WTC11 (cell line): ENCODE measurements at regions not wholly inside any gene's neighbourhood (a gene's known extent, or its start where the extent isn't known, plus 50 kb on each side); places are given as distances from the start of the nearest gene placed in this dataset.

ENCODE experiments used
- ATAC-seq: fragments of 200-7000 bp; cut with Tn5 transposase; 2 replicates; pipeline ENCODE4 v1.10.0; 2021; ENCODE audit warnings: mild to moderate bottlenecking, moderate library complexity
- CTCF ChIA-PET: fragments of 300-600 bp; sonication (Branson Sonifier 250); formaldehyde crosslinking; loops from one replicate; lab custom pipeline; 2021; ENCODE audit warnings: antibody characterized with exemption; lab: Charles Lee
- POLR2A ChIA-PET: fragments of 350-600 bp; sonication (Branson Sonifier 250); formaldehyde crosslinking; loops from one replicate; lab custom pipeline; 2021; ENCODE audit warnings: antibody characterized with exemption; lab: Charles Lee
- DNase-seq: peaks from one replicate; pipeline ENCODE4 v3.0.0; 2021; ENCODE audit warnings: low spot score
- H3K27ac Mint-ChIP-seq: 2 replicates; pipeline ENCODE4 v1.8.0; 2021; ENCODE audit warnings: mixed read lengths
- H3K27me3 Mint-ChIP-seq: 2 replicates; pipeline ENCODE4 v1.8.0; 2021; ENCODE audit warnings: low read depth, mild to moderate bottlenecking, moderate library complexity, mixed read lengths
- H3K36me3 Mint-ChIP-seq: 2 replicates; pipeline ENCODE4 v1.8.0; 2021; ENCODE audit warnings: mixed read lengths
- H3K4me1 Mint-ChIP-seq: 2 replicates; pipeline ENCODE4 v1.8.0; 2022; ENCODE audit warnings: mixed read lengths
- H3K4me3 Mint-ChIP-seq: 2 replicates; pipeline ENCODE4 v1.8.0; 2021; ENCODE audit warnings: mild to moderate bottlenecking, moderate library complexity, mixed read lengths
- H3K9me3 Mint-ChIP-seq: 2 replicates; pipeline ENCODE4 v1.8.0; 2021; ENCODE audit warnings: mixed read lengths
- AFF4 ChIP-seq: sonication (generic); formaldehyde crosslinking; IDR thresholded peaks from 2 replicates; pipeline ENCODE4 v1.8.1; 2023; ENCODE audit warnings: mild to moderate bottlenecking, missing genetic modification reagents, borderline replicate concordance
- ATF2 ChIP-seq: sonication (generic); formaldehyde crosslinking; IDR thresholded peaks from 2 replicates; pipeline ENCODE4 v1.8.1; 2022; ENCODE audit warnings: low read depth, missing genetic modification reagents, borderline replicate concordance
- ATF6 ChIP-seq: sonication (generic); formaldehyde crosslinking; IDR thresholded peaks from 2 replicates; pipeline ENCODE4 v1.8.1; 2023; ENCODE audit warnings: mild to moderate bottlenecking, missing genetic modification reagents
- CTCF ChIP-seq: fragments of 200-600 bp; IDR thresholded peaks from 2 replicates; pipeline ENCODE4 v1.8.0; 2022; ENCODE audit warnings: antibody characterized with exemption
- ELF4 ChIP-seq: sonication (generic); formaldehyde crosslinking; IDR thresholded peaks from 2 replicates; pipeline ENCODE4 v1.8.1; 2022; ENCODE audit warnings: low read depth, mild to moderate bottlenecking, moderate library complexity, missing genetic modification reagents
- HMGA2 ChIP-seq: fragments of 250-450 bp; sonication (Bioruptor Pico); IDR thresholded peaks from 2 replicates; pipeline ENCODE4 v1.4.0; 2021; ENCODE audit warnings: mild to moderate bottlenecking, moderate library complexity
- KAT7 ChIP-seq: sonication (generic); formaldehyde crosslinking; IDR thresholded peaks from 2 replicates; pipeline ENCODE4 v1.8.1; 2023; ENCODE audit warnings: missing genetic modification reagents, mild to moderate bottlenecking, borderline replicate concordance
- MLX ChIP-seq: sonication (generic); formaldehyde crosslinking; IDR thresholded peaks from 2 replicates; pipeline ENCODE4 v1.8.1; 2023; ENCODE audit warnings: mild to moderate bottlenecking, missing genetic modification reagents, moderate library complexity
- NR1H2 ChIP-seq: sonication (generic); formaldehyde crosslinking; IDR thresholded peaks from 2 replicates; pipeline ENCODE4 v1.9.0; 2021; ENCODE audit warnings: mild to moderate bottlenecking, moderate library complexity, missing genetic modification reagents
- PREB ChIP-seq: sonication (generic); formaldehyde crosslinking; IDR thresholded peaks from 2 replicates; pipeline ENCODE4 v1.8.1; 2022; ENCODE audit warnings: mild to moderate bottlenecking, missing genetic modification reagents, moderate library complexity, borderline replicate concordance
- RORB ChIP-seq: fragments of 250-450 bp; sonication (Bioruptor Pico); IDR thresholded peaks from 2 replicates; pipeline ENCODE4 v1.9.0; 2021; ENCODE audit warnings: mild to moderate bottlenecking
- STAT6 ChIP-seq: sonication (generic); formaldehyde crosslinking; conservative IDR thresholded peaks from 2 replicates; pipeline ENCODE4 v1.8.1; 2023; ENCODE audit warnings: mild to moderate bottlenecking, low read depth, missing genetic modification reagents, moderate library complexity
- TP53 ChIP-seq: sonication (generic); formaldehyde crosslinking; IDR thresholded peaks from 2 replicates; pipeline ENCODE4 v1.8.1; 2023; ENCODE audit warnings: mild to moderate bottlenecking, missing genetic modification reagents
- ZNF263 ChIP-seq: sonication (generic); formaldehyde crosslinking; IDR thresholded peaks from 2 replicates; pipeline ENCODE4 v1.8.1; 2022; ENCODE audit warnings: low read depth, mild to moderate bottlenecking, moderate library complexity, missing genetic modification reagents

- TF ChIP-seq CTCF (no peak), PREB (CRISPR knock-in tag) (no peak), ZNF263 (CRISPR knock-in tag) (no peak), STAT6 (no peak)
These were observed 120.7 kb upstream of the MED13L start (continued) for GRCh38 chr12:116398193-116398592.

- Mint-ChIP-seq H3K27ac (no peak overlapping the region), H3K36me3 (0 out of 2 replicates have a peak, but pooled peaks cover 2% of the 10 kb centered on the region), H3K4me3 (no peak overlapping the region), H3K9me3 (peaks cover 22% of the 10 kb centered on the region), H3K4me1 (no peaks in the 10 kb centered on the region), H3K27me3 (no peaks in the 10 kb centered on the region)
- DNase-seq (no peak), ATAC-seq (no peak)
- ChIA-PET POLR2A (no interaction called here), CTCF (no interaction called here)
- TF ChIP-seq HMGA2 (CRISPR knock-in tag) (no peak), KAT7 (no peak), MLX (CRISPR knock-in tag) (no peak), RORB (no peak), TP53 (no peak)
These were observed 121.6 kb upstream of the MED13L start for GRCh38 chr12:116399055-116399454.

GRCh38 chr12:116400636-116401372 is 123.3 kb upstream of the MED13L start:
- POLR2A ChIA-PET, result no interaction called here
- no peaks in the 10 kb centered on the region for H3K36me3 Mint-ChIP-seq
- CTCF ChIA-PET, result interaction anchor here (0.6 kb wide), 1 partner anchor 452 kb away, joined by 3 read pairs; no protein-coding TSS in a partner anchor
- ATAC-seq, result no peak
- no peak overlapping the region for H3K4me3 Mint-ChIP-seq
- DNase-seq, result no peak
- no peaks in the 10 kb centered on the region for H3K4me1 Mint-ChIP-seq
- H3K27me3 Mint-ChIP-seq, result no peaks in the 10 kb centered on the region
- H3K9me3 Mint-ChIP-seq, result peaks cover 19% of the 10 kb centered on the region
- H3K27ac Mint-ChIP-seq, result no peak overlapping the region
- no peak for TF ChIP-seq ELF4 (CRISPR knock-in tag)
- TF ChIP-seq AFF4 (CRISPR knock-in tag), result no peak
- TF ChIP-seq NR1H2 (CRISPR knock-in tag), result no peak
- TF ChIP-seq ATF6, result no peak
- no peak for TF ChIP-seq ATF2 (CRISPR knock-in tag)
